ENCODE measurements at regions not wholly inside any gene's neighbourhood (a gene's known extent, or its start where the extent isn't known, plus 50 kb on each side); places are given as distances from the start of the nearest gene placed in this dataset.

DNA sequence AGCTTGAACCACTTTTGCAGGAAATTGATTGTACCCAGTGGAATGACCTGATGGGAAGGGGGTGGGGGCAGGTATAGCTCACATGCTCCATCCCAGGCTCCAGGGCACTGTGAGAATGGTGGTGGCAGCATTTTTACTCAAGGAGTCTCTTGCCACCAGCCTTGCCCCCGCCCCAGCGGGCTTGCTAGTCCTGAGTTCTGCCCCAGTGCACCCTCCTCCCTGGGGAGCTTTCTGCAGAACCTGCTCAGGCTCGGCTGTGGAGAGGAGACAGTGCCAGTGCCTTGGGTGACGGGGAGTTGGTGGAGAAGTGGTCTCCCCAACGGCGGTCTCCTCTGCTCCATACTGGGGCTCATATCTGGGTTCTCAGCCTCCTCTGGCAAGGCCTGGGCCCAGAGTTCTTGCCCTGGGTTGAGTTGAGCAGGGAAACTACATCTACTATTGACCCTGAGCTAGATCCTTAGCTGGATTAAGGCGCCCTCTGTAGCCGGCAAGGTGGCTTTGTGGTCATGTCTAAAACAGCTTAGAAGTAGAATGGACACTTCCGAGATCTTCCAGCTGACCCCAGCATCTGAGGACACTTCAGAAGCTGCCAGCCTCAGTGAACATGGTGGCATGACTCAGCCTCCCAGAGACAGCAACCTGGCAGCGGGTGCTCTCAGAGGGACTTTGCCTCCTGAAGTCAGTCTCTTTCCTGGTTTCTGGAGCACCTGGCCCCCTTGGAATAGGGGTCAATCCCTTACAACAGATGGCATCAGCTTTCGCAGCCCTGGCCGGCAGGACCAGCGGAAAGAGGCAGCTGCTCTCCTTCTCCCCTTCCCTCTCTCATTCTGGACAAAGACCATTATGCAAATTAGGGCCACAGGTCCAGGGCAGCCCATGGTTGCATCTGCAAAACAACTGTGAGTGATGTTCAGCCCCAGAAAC lies 363.4 kb upstream of the MKI67 start:
- CTCF ChIA-PET: no interaction called here
- peaks cover 2% of the 10 kb centered on the region for H3K9me3 ChIP-seq (replicated peaks; ENCODE audit: control insufficient read depth, insufficient read depth, low read length)

DNA sequence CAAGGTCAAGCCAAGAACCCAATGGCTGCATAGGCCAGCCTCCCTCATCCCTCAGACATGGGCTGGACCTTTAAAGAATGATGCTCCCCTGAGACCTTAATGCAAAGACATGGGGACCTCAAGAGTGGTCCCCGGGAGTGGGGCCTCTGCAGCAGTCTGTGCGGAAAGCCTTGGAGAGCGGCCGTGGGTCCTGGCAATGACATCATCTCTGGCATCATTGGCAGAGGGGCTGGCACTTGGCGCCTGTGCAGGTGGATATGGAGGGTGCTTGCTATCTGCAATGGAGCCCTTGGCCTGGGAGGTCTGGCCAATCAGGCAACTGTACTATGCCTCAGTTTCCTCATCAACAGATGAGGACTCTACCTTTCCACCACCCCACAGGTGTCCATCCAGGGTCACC lies 365.5 kb upstream of the MKI67 start:
- ChIA-PET CTCF (no interaction called here), POLR2A (no interaction called here)
- no TSS peak for BruUV-seq (replicated peaks)
- H4K20me1 ChIP-seq (replicated peaks; ENCODE audit: control insufficient read depth, extremely low read depth, insufficient read depth, low read length): no peaks in the 10 kb centered on the region
- intact Hi-C loops (cut with micrococcal nuclease): no loop called here
- FAIRE-seq (no peak), DNase-seq (ENCODE audit: low read depth, low spot score) (no peak)
- peaks cover 2% of the 10 kb centered on the region for H3K9me3 ChIP-seq (replicated peaks; ENCODE audit: control insufficient read depth, insufficient read depth, low read length)
- no peaks in the 10 kb centered on the region for H3K4me1 ChIP-seq (ENCODE audit: control insufficient read depth, extremely low read depth, insufficient read depth, low read length)
- H3K36me3 ChIP-seq (ENCODE audit: control insufficient read depth in 2 of 2, extremely low read depth in 1 of 2, insufficient read depth in 2 of 2, low read length in 2 of 2): no peaks in the 10 kb centered on the region
- H3K79me2 ChIP-seq (ENCODE audit: control insufficient read depth, insufficient read depth, low read length): no peaks in the 10 kb centered on the region
- H3K4me3 ChIP-seq (replicated peaks in 1 of 3; ENCODE audit: insufficient read depth in 1 of 3, low read depth in 1 of 3, low read length in 3 of 3): no peak overlapping the region
- dilution Hi-C loops (cut with MboI; ENCODE audit: extremely low pct_ligation_motif_present, low sequenced_read_pairs): no loop called here
- no peak overlapping the region for H3K9ac ChIP-seq (replicated peaks; ENCODE audit: extremely low read depth, insufficient read depth, low read length)
- H3K27ac ChIP-seq (ENCODE audit: insufficient read depth, low read depth, low read length): no peak overlapping the region
- no peaks in the 10 kb centered on the region for H3K27me3 ChIP-seq (ENCODE audit: control insufficient read depth in 2 of 2, insufficient read depth in 2 of 2, low read length in 2 of 2)
- no peaks in the 10 kb centered on the region for H3K9me1 ChIP-seq (replicated peaks; ENCODE audit: control insufficient read depth, extremely low read depth, insufficient read depth, low read length)
- TF ChIP-seq EZH2 (IDR thresholded peaks at IDR 0.05; ENCODE audit: borderline replicate concordance, low read depth, low read length, severe bottlenecking) (no peak), POLR2A (IDR thresholded peaks at IDR 0.05; ENCODE audit: low read depth, low read length) (no peak), FOS (IDR thresholded peaks at IDR 0.05; ENCODE audit: borderline replicate concordance, insufficient read depth, low read length) (no peak), MYC (IDR thresholded peaks at IDR 0.05; ENCODE audit: low read depth, low read length) (no peak), POLR2AphosphoS5 (IDR thresholded peaks at IDR 0.05; ENCODE audit: insufficient read depth, low read depth, low read length) (no peak), GATA2 (IDR thresholded peaks at IDR 0.05; ENCODE audit: insufficient read depth, insufficient read length, low read depth, low read length) (no peak), JUN (IDR thresholded peaks at IDR 0.05; ENCODE audit: borderline replicate concordance, insufficient read depth, insufficient read length, low read depth) (no peak)
- TF ChIP-seq, protein P1, sequence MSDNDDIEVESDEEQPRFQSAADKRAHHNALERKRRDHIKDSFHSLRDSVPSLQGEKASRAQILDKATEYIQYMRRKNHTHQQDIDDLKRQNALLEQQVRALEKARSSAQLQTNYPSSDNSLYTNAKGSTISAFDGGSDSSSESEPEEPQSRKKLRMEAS (IDR thresholded peaks at IDR 0.05; ENCODE audit: insufficient read depth, insufficient read length): no peak
- H3K4me2 ChIP-seq (ENCODE audit: insufficient read depth, low read length): no peak overlapping the region
- H2AFZ ChIP-seq (ENCODE audit: low read depth, low read length): no peak overlapping the region

More for the DNA sequence above, 363.4 kb upstream of the MKI67 start:
- no peak for TF ChIP-seq POLR2A (IDR thresholded peaks at IDR 0.05; ENCODE audit: low read depth, low read length)
- TF ChIP-seq, protein P2, sequence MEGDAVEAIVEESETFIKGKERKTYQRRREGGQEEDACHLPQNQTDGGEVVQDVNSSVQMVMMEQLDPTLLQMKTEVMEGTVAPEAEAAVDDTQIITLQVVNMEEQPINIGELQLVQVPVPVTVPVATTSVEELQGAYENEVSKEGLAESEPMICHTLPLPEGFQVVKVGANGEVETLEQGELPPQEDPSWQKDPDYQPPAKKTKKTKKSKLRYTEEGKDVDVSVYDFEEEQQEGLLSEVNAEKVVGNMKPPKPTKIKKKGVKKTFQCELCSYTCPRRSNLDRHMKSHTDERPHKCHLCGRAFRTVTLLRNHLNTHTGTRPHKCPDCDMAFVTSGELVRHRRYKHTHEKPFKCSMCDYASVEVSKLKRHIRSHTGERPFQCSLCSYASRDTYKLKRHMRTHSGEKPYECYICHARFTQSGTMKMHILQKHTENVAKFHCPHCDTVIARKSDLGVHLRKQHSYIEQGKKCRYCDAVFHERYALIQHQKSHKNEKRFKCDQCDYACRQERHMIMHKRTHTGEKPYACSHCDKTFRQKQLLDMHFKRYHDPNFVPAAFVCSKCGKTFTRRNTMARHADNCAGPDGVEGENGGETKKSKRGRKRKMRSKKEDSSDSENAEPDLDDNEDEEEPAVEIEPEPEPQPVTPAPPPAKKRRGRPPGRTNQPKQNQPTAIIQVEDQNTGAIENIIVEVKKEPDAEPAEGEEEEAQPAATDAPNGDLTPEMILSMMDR (IDR thresholded peaks at IDR 0.05; ENCODE audit: extremely low read depth in 1 of 2, insufficient read depth in 1 of 2, low read depth in 1 of 2, low read length in 2 of 2): no peak
- TF ChIP-seq GATA2 (IDR thresholded peaks at IDR 0.05; ENCODE audit: insufficient read depth, insufficient read length, low read depth, low read length): no peak
- H3K9ac ChIP-seq (replicated peaks; ENCODE audit: extremely low read depth, insufficient read depth, low read length): no peak overlapping the region
- H3K79me2 ChIP-seq (ENCODE audit: control insufficient read depth, insufficient read depth, low read length): no peaks in the 10 kb centered on the region
- H3K9me1 ChIP-seq (replicated peaks; ENCODE audit: control insufficient read depth, extremely low read depth, insufficient read depth, low read length): no peaks in the 10 kb centered on the region
- no peak overlapping the region for H2AFZ ChIP-seq (ENCODE audit: low read depth, low read length)
- H3K27ac ChIP-seq (ENCODE audit: insufficient read depth, low read depth, low read length): no peak overlapping the region
- H3K36me3 ChIP-seq (ENCODE audit: control insufficient read depth in 2 of 2, extremely low read depth in 1 of 2, insufficient read depth in 2 of 2, low read length in 2 of 2): no peaks in the 10 kb centered on the region
- POLR2A ChIA-PET: no interaction called here
- DNase-seq (ENCODE audit: low read depth, low spot score) (no peak), FAIRE-seq (no peak)
- no peaks in the 10 kb centered on the region for H3K27me3 ChIP-seq (ENCODE audit: control insufficient read depth in 2 of 2, insufficient read depth in 2 of 2, low read length in 2 of 2)
- no peaks in the 10 kb centered on the region for H4K20me1 ChIP-seq (replicated peaks; ENCODE audit: control insufficient read depth, extremely low read depth, insufficient read depth, low read length)
- no peaks in the 10 kb centered on the region for H3K4me1 ChIP-seq (ENCODE audit: control insufficient read depth, extremely low read depth, insufficient read depth, low read length)
- H3K4me3 ChIP-seq (replicated peaks in 1 of 3; ENCODE audit: insufficient read depth in 1 of 3, low read depth in 1 of 3, low read length in 3 of 3): no peak overlapping the region
- dilution Hi-C loops (cut with MboI; ENCODE audit: extremely low pct_ligation_motif_present, low sequenced_read_pairs) (no loop called here), intact Hi-C loops (cut with micrococcal nuclease) (no loop called here)
- H3K4me2 ChIP-seq (ENCODE audit: insufficient read depth, low read length): no peak overlapping the region
- BruUV-seq (replicated peaks): no TSS peak
